ENCODE measurements at regions not wholly inside any gene's neighbourhood (a gene's known extent, or its start where the extent isn't known, plus 50 kb on each side); places are given as distances from the start of the nearest gene placed in this dataset.

- H4K8ac ChIP-seq (replicated peaks; ENCODE audit: insufficient read length, low read depth, low read length): no peak overlapping the region
- H2AFZ ChIP-seq (ENCODE audit: low read length): no peak overlapping the region
- no peak overlapping the region for H3K23ac ChIP-seq (ENCODE audit: insufficient read length, low read depth, low read length)
- H3K4me2 ChIP-seq (ENCODE audit: insufficient read depth, insufficient read length, low read length): no peak overlapping the region
- no peak overlapping the region for H2AK5ac ChIP-seq (ENCODE audit: insufficient read length, low read length)
- H3T11ph ChIP-seq (ENCODE audit: low read length): no peak overlapping the region
- H3K27ac ChIP-seq (ENCODE audit: insufficient read length, low read depth, low read length): no peak overlapping the region
- H3K4ac ChIP-seq (ENCODE audit: low read depth, low read length): no peak overlapping the region
- Mint-ChIP-seq H3K4me3 (no peak overlapping the region; a peak in 1 of 5 replicates), H3K36me3 (ENCODE audit: insufficient read depth in 1 of 3, low read depth in 3 of 3) (no peaks in the 10 kb centered on the region), H3K27ac (no peak overlapping the region), H3K9me3 (no peaks in the 10 kb centered on the region; a peak in 2 of 5 replicates), H3K27me3 (ENCODE audit: low read depth) (peaks cover 62% of the 10 kb centered on the region), H3K4me1 (peaks cover 19 to 32% of the 10 kb centered on the region in 2 experiments)
- H2BK5ac ChIP-seq (ENCODE audit: insufficient read length, low read length): no peak overlapping the region
- H2BK15ac ChIP-seq (ENCODE audit: low read depth, low read length): no peak overlapping the region
- H2BK20ac ChIP-seq (ENCODE audit: low read depth, low read length, poor library complexity, severe bottlenecking): no peak overlapping the region
- no peak overlapping the region for H2BK12ac ChIP-seq (ENCODE audit: insufficient read length, low read depth, low read length)
- H3K9ac ChIP-seq (ENCODE audit: extremely low read depth, insufficient read length, low read length): no peak overlapping the region
- H3K79me1 ChIP-seq (ENCODE audit: insufficient read depth, low read depth, low read length, poor library complexity, severe bottlenecking): no peaks in the 10 kb centered on the region
- H3K79me2 ChIP-seq (ENCODE audit: insufficient read depth, low read length): no peaks in the 10 kb centered on the region
- no peaks in the 10 kb centered on the region for H3K4me1 ChIP-seq (ENCODE audit: insufficient read depth, low read length)
- H3K14ac ChIP-seq (ENCODE audit: insufficient read depth, low read length): no peak overlapping the region
- no peak overlapping the region for H4K91ac ChIP-seq (ENCODE audit: insufficient read length, low read depth, low read length)
- H3K9me3 ChIP-seq (ENCODE audit: control insufficient read depth, low read depth, low read length): no peaks in the 10 kb centered on the region
- TF ChIP-seq CTCF (conservative IDR thresholded peaks at IDR 0.05): no peak
- no peaks in the 10 kb centered on the region for H4K20me1 ChIP-seq (ENCODE audit: control insufficient read depth, insufficient read depth, insufficient read length)
- no peak overlapping the region for H2BK120ac ChIP-seq (ENCODE audit: low read depth, low read length, poor library complexity, severe bottlenecking)
- no peak overlapping the region for H4K5ac ChIP-seq (ENCODE audit: insufficient read length, low read depth, low read length)
- no peak overlapping the region for H3K56ac ChIP-seq (ENCODE audit: insufficient read length, low read depth, low read length)
- peak; percentile 85 for DNase-seq
- H3K27me3 ChIP-seq (ENCODE audit: insufficient read depth, low read length): peaks cover 12% of the 10 kb centered on the region; the same call in 1 of the 2 replicates
- no peak overlapping the region for H3K18ac ChIP-seq (ENCODE audit: insufficient read length, low read depth, low read length)
- WGBS (ENCODE audit: extremely low coverage, insufficient read length, low lambda C conversion rate): no CpG with 5 or more reads among the region's 20 CpGs
- peaks cover 10% of the 10 kb centered on the region for H3K23me2 ChIP-seq (ENCODE audit: insufficient read length, low read depth, low read length, poor library complexity, severe bottlenecking)
Observed at GRCh38 chr3:127458696-127459604, 131.6 kb downstream of the TPRA1 start.
